ENCODE measurements at regions not wholly inside any gene's neighbourhood (a gene's known extent, or its start where the extent isn't known, plus 50 kb on each side); places are given as distances from the start of the nearest gene placed in this dataset.

DNA sequence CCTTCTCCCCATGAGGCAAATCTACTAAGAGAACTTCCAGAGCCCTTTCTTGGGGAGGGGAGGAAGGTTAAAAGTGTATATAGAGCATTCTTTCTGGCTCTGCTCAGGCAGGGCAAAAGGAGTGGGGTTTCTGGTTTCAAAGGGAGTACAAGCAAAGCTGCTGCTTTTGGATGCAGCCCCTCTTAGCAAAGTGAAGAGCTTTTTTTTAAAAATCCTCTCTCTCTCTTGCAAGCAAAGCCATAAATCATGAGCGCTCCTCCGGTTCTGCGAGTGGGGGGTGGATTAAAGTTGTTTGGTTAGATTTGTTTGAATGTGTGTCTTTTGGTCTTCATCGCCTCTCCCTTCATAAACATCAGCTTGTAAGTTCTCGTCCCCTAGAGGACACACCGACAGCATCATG is 546.6 kb upstream of the TBX3 start:
- TF ChIP-seq, protein P1, sequence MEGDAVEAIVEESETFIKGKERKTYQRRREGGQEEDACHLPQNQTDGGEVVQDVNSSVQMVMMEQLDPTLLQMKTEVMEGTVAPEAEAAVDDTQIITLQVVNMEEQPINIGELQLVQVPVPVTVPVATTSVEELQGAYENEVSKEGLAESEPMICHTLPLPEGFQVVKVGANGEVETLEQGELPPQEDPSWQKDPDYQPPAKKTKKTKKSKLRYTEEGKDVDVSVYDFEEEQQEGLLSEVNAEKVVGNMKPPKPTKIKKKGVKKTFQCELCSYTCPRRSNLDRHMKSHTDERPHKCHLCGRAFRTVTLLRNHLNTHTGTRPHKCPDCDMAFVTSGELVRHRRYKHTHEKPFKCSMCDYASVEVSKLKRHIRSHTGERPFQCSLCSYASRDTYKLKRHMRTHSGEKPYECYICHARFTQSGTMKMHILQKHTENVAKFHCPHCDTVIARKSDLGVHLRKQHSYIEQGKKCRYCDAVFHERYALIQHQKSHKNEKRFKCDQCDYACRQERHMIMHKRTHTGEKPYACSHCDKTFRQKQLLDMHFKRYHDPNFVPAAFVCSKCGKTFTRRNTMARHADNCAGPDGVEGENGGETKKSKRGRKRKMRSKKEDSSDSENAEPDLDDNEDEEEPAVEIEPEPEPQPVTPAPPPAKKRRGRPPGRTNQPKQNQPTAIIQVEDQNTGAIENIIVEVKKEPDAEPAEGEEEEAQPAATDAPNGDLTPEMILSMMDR (IDR thresholded peaks at IDR 0.05): no peak
- no peak for TF ChIP-seq FOXM1 (IDR thresholded peaks at IDR 0.05; ENCODE audit: low read depth)
- TF ChIP-seq FOXJ3 (CRISPR knock-in tag; IDR thresholded peaks at IDR 0.05): no peak
- no peak for TF ChIP-seq MAX (IDR thresholded peaks at IDR 0.05; ENCODE audit: low read depth)
- TF ChIP-seq ELF1 (IDR thresholded peaks at IDR 0.05): no peak
- TF ChIP-seq SIN3A (IDR thresholded peaks at IDR 0.05; ENCODE audit: borderline replicate concordance, low read depth, low read length): no peak
- TF ChIP-seq EZH2phosphoT487 (IDR thresholded peaks at IDR 0.05; ENCODE audit: borderline replicate concordance, low read depth): no peak
- TF ChIP-seq EP300 (IDR thresholded peaks at IDR 0.05; ENCODE audit: borderline replicate concordance in 1 of 2, low read depth in 1 of 2, low read length in 1 of 2): no peak
- no peak for TF ChIP-seq RAD21 (IDR thresholded peaks at IDR 0.05; ENCODE audit: low read length)
- TF ChIP-seq POLR2AphosphoS5 (IDR thresholded peaks at IDR 0.05; ENCODE audit: low read depth, low read length): no peak
- TF ChIP-seq NRF1 (IDR thresholded peaks at IDR 0.05; ENCODE audit: low read depth, low read length): no peak
- TF ChIP-seq, protein P2, sequence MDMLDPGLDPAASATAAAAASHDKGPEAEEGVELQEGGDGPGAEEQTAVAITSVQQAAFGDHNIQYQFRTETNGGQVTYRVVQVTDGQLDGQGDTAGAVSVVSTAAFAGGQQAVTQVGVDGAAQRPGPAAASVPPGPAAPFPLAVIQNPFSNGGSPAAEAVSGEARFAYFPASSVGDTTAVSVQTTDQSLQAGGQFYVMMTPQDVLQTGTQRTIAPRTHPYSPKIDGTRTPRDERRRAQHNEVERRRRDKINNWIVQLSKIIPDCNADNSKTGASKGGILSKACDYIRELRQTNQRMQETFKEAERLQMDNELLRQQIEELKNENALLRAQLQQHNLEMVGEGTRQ (IDR thresholded peaks at IDR 0.05; ENCODE audit: borderline replicate concordance, low read depth, low read length): no peak
- TF ChIP-seq JUND (IDR thresholded peaks at IDR 0.05): no peak

Data from SK-N-SH (cell line).